HEK293 (cell line): ENCODE measurements at regions not wholly inside any gene's neighbourhood (a gene's known extent, or its start where the extent isn't known, plus 50 kb on each side); places are given as distances from the start of the nearest gene placed in this dataset.

Source experiments
- BCL6B ChIP-seq: fragments of 450-650 bp; formaldehyde crosslinking; IDR thresholded peaks from 2 replicates; pipeline ENCODE4 v1.5.1; 2017; ENCODE audit warnings: missing biosample characterization, missing genetic modification characterization
- SETDB1 ChIP-seq: IDR thresholded peaks from one replicate; pipeline ENCODE4 v1.6.1; 2017; ENCODE audit warnings: mild to moderate bottlenecking, low read length, moderate library complexity, mixed read lengths; ENCODE audit not compliant: insufficient read length
- TCF7L2 ChIP-seq: IDR thresholded peaks from 2 replicates; pipeline ENCODE4 v1.6.1; 2011; ENCODE audit warnings: low read depth, mild to moderate bottlenecking, inconsistent platforms, low read length, moderate library complexity, borderline replicate concordance
- ZBTB11 ChIP-seq: fragments of 450-650 bp; formaldehyde crosslinking; conservative IDR thresholded peaks from 2 replicates; pipeline ENCODE4 v1.5.1; 2016; ENCODE audit warnings: low read depth, missing biosample characterization, missing genetic modification characterization
- ZNF10 ChIP-seq: fragments of 450-650 bp; formaldehyde crosslinking; IDR thresholded peaks from 2 replicates; pipeline ENCODE4 v1.5.1; 2017; ENCODE audit warnings: missing biosample characterization, missing genetic modification characterization
- ZNF169 ChIP-seq: fragments of 450-650 bp; formaldehyde crosslinking; IDR thresholded peaks from 2 replicates; pipeline ENCODE4 v1.5.1; 2016; ENCODE audit warnings: missing biosample characterization, missing genetic modification characterization
- ZNF175 ChIP-seq: fragments of 450-650 bp; formaldehyde crosslinking; IDR thresholded peaks from 2 replicates; pipeline ENCODE4 v1.5.1; 2016; ENCODE audit warnings: missing biosample characterization, missing genetic modification characterization
- ZNF202 ChIP-seq: fragments of 450-650 bp; formaldehyde crosslinking; IDR thresholded peaks from 2 replicates; pipeline ENCODE4 v1.5.1; 2016; ENCODE audit warnings: missing biosample characterization, missing genetic modification characterization, borderline replicate concordance
- ZNF214 ChIP-seq: fragments of 450-650 bp; formaldehyde crosslinking; IDR thresholded peaks from 2 replicates; pipeline ENCODE4 v1.5.1; 2017; ENCODE audit warnings: missing biosample characterization, mild to moderate bottlenecking, missing genetic modification characterization, borderline replicate concordance
- ZNF24 ChIP-seq: fragments of 450-650 bp; formaldehyde crosslinking; IDR thresholded peaks from 2 replicates; pipeline ENCODE4 v1.5.1; 2016; ENCODE audit warnings: missing biosample characterization, missing genetic modification characterization
- ZNF510 ChIP-seq: fragments of 450-650 bp; formaldehyde crosslinking; IDR thresholded peaks from 2 replicates; pipeline ENCODE4 v1.5.1; 2018; ENCODE audit warnings: mild to moderate bottlenecking, missing genetic modification characterization, missing biosample characterization; ENCODE audit not compliant: insufficient replicate concordance
- ZNF561 ChIP-seq: fragments of 450-650 bp; IDR thresholded peaks from 2 replicates; pipeline ENCODE4 v1.5.1; 2018; ENCODE audit warnings: missing biosample characterization, missing genetic modification characterization, borderline replicate concordance
- ZSCAN23 ChIP-seq: fragments of 450-650 bp; formaldehyde crosslinking; IDR thresholded peaks from 2 replicates; pipeline ENCODE4 v1.5.1; 2016; ENCODE audit warnings: missing biosample characterization, missing genetic modification characterization
- TF ChIP-seq, protein P1 (sequence below): fragments of 450-650 bp; formaldehyde crosslinking; IDR thresholded peaks from 2 replicates; pipeline ENCODE4 v1.5.1; 2016; ENCODE audit warnings: missing biosample characterization, missing genetic modification characterization

GRCh38 chr7:13259930-13260329 lies 572.5 kb downstream of the ARL4A start:
- TF ChIP-seq, protein P1, sequence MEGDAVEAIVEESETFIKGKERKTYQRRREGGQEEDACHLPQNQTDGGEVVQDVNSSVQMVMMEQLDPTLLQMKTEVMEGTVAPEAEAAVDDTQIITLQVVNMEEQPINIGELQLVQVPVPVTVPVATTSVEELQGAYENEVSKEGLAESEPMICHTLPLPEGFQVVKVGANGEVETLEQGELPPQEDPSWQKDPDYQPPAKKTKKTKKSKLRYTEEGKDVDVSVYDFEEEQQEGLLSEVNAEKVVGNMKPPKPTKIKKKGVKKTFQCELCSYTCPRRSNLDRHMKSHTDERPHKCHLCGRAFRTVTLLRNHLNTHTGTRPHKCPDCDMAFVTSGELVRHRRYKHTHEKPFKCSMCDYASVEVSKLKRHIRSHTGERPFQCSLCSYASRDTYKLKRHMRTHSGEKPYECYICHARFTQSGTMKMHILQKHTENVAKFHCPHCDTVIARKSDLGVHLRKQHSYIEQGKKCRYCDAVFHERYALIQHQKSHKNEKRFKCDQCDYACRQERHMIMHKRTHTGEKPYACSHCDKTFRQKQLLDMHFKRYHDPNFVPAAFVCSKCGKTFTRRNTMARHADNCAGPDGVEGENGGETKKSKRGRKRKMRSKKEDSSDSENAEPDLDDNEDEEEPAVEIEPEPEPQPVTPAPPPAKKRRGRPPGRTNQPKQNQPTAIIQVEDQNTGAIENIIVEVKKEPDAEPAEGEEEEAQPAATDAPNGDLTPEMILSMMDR (tag by site-specific recombination): no peak
- TF ChIP-seq ZNF561 (tag by site-specific recombination): no peak
- TF ChIP-seq ZBTB11 (tag by site-specific recombination): no peak
- no peak for TF ChIP-seq ZNF202 (tag by site-specific recombination)
- no peak for TF ChIP-seq ZNF169
- no peak for TF ChIP-seq BCL6B (tag by site-specific recombination)
- TF ChIP-seq ZNF175 (tag by site-specific recombination): no peak
- no peak for TF ChIP-seq ZNF214 (tag by site-specific recombination)
- TF ChIP-seq SETDB1: no peak
- no peak for TF ChIP-seq ZNF24
- TF ChIP-seq ZNF510 (tag by site-specific recombination): no peak
- no peak for TF ChIP-seq ZNF10 (tag by site-specific recombination)
- no peak for TF ChIP-seq TCF7L2
- TF ChIP-seq ZSCAN23 (tag by site-specific recombination): no peak
